ENCODE measurements at regions not wholly inside any gene's neighbourhood (a gene's known extent, or its start where the extent isn't known, plus 50 kb on each side); places are given as distances from the start of the nearest gene placed in this dataset.

DNA sequence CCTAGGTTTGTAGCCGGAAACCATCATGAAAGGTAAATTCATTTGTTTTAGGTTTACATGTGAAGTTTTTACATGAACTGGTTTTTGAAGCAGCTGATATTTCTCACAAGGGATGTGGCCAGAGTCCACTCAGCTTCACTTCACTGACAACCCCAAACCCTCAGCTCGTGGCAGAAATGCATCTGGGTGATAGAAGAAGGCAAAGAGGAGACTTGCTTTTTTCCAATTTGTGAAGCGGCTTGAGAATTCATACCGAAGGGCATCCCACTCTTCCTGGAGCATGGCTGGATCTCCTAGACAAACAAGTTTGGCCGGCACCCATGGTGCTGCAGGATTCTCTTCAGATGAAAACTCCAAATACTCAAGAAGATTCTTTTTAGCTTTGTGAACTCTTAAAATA is 392.8 kb upstream of the CNR1 start:
- no peak for DNase-seq (ENCODE audit: low read depth)
- H3K4me3 ChIP-seq (ENCODE audit: low read depth, low read length) = no peak overlapping the region
- no peak for TF ChIP-seq POLR2A (IDR thresholded peaks at IDR 0.05; ENCODE audit: extremely low read depth, insufficient read length)
- TF ChIP-seq, protein P1, sequence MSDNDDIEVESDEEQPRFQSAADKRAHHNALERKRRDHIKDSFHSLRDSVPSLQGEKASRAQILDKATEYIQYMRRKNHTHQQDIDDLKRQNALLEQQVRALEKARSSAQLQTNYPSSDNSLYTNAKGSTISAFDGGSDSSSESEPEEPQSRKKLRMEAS (IDR thresholded peaks at IDR 0.05; ENCODE audit: low read depth, low read length) = no peak

DNA sequence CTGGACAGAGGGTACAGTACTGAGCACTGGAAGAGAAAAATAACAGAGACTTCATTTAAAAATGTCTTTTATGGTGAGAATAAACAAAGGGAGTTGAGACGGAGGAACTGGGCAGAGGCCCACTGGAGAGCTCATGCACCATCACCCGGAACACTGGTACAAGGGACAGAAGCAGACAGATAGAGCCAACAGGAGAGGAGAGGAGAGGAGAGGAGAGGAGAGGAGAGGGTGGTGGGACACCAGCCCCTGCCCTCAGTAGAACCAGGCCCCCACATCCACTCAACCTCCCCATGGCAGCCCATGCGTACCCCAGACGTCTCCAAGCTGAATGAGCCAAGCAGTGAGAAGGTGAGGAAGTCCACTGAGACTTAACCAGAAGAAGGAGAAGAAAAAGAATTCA is 390.5 kb upstream of the CNR1 start:
- no peak for DNase-seq (ENCODE audit: low read depth)
- no peak for TF ChIP-seq POLR2A (IDR thresholded peaks at IDR 0.05; ENCODE audit: extremely low read depth, insufficient read length)
- TF ChIP-seq, protein P1 (IDR thresholded peaks at IDR 0.05; ENCODE audit: low read depth, low read length) = no peak
- TF ChIP-seq, protein P2, sequence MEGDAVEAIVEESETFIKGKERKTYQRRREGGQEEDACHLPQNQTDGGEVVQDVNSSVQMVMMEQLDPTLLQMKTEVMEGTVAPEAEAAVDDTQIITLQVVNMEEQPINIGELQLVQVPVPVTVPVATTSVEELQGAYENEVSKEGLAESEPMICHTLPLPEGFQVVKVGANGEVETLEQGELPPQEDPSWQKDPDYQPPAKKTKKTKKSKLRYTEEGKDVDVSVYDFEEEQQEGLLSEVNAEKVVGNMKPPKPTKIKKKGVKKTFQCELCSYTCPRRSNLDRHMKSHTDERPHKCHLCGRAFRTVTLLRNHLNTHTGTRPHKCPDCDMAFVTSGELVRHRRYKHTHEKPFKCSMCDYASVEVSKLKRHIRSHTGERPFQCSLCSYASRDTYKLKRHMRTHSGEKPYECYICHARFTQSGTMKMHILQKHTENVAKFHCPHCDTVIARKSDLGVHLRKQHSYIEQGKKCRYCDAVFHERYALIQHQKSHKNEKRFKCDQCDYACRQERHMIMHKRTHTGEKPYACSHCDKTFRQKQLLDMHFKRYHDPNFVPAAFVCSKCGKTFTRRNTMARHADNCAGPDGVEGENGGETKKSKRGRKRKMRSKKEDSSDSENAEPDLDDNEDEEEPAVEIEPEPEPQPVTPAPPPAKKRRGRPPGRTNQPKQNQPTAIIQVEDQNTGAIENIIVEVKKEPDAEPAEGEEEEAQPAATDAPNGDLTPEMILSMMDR (IDR thresholded peaks at IDR 0.05; ENCODE audit: low read depth, low read length) = no peak
- no peak for TF ChIP-seq MYC (IDR thresholded peaks at IDR 0.05; ENCODE audit: low read depth, low read length)
- no peak overlapping the region for H3K4me3 ChIP-seq (ENCODE audit: low read depth, low read length)

DNA sequence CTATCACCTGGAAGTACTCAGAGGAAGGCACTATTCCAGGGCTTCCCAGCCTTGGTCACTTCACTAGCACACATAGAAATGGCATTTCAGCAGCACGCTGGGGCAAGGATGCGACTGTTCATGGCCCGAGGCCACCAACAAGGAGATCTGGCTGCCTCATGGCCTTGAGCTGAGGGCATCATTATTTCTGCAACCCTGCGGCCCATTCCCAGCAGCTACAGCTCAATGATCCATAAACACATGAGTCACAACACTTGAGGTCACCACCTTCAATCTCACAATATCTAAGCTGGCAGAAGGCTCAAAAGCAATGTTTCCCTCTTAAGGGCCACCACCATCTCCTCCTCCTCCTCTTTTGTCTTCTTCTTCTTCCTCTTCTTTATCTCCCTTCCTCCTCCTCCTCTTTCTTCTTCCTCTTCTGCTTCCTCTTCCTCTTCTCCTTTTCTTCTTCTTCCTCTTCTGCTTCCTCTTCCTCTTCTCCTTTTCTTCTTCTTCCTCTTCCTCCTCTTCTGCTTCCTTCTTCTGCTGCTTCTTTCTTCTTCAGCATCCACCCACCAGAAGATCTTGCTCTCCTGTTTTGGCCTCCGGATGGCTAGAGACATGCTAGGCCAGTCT is 382.9 kb upstream of the CNR1 start:
- no peak overlapping the region for H3K4me3 ChIP-seq (ENCODE audit: low read depth, low read length)
- no peak for DNase-seq (ENCODE audit: low read depth)
- TF ChIP-seq, protein P1 (IDR thresholded peaks at IDR 0.05; ENCODE audit: low read depth, low read length) = no peak
- TF ChIP-seq POLR2A (IDR thresholded peaks at IDR 0.05; ENCODE audit: extremely low read depth, insufficient read length) (no peak), MYC (IDR thresholded peaks at IDR 0.05; ENCODE audit: low read depth, low read length) (no peak)
- TF ChIP-seq, protein P2 (IDR thresholded peaks at IDR 0.05; ENCODE audit: low read depth, low read length) = no peak

DNA sequence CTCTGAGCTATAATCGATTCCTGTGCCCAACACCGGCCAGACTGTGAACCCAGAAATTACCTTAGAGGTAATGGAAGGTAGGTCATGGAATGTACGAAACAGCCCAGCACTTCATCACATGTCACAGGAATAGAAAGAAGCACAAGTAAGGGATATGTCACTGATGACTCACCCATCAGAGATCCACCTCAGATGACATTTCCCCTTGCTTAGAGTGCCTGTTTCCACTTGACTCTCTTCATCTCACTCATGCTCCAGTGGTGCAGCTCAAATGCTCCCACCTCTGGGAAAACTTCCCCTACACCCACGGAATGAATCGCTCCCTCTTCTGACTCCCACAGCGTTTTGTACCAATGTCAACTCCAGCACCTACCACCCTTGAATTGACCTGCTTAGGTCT is 381.6 kb upstream of the CNR1 start:
- DNase-seq (ENCODE audit: low read depth) = no peak
- no peak overlapping the region for H3K4me3 ChIP-seq (ENCODE audit: low read depth, low read length)
- TF ChIP-seq, protein P1 (IDR thresholded peaks at IDR 0.05; ENCODE audit: low read depth, low read length) = no peak
- TF ChIP-seq, protein P2 (IDR thresholded peaks at IDR 0.05; ENCODE audit: low read depth, low read length) = no peak
- TF ChIP-seq MYC (IDR thresholded peaks at IDR 0.05; ENCODE audit: low read depth, low read length) (no peak), POLR2A (IDR thresholded peaks at IDR 0.05; ENCODE audit: extremely low read depth, insufficient read length) (no peak)

DNA sequence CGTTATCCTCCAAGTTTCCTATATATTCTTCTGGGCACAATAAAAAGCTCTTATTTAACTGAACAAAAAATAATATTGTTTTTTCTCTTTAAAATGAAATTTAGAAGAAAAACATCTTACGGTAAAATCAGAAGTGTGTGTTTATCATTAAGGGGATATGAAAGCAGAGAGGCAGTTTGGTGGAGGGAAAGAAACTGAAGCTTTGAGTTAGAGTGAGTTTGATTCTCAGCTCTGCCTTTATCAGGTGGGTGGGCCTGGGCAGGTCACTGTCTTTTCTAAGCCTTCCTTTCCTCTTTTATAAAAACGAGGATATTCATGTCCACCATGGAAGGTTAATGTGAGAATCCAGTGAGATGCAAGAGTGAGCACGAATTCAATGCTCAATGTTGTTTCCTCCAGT is 379.8 kb upstream of the CNR1 start:
- TF ChIP-seq, protein P1 (IDR thresholded peaks at IDR 0.05; ENCODE audit: low read depth, low read length) = no peak
- no peak for TF ChIP-seq MYC (IDR thresholded peaks at IDR 0.05; ENCODE audit: low read depth, low read length)
- TF ChIP-seq, protein P2 (IDR thresholded peaks at IDR 0.05; ENCODE audit: low read depth, low read length) = no peak
- TF ChIP-seq POLR2A (IDR thresholded peaks at IDR 0.05; ENCODE audit: extremely low read depth, insufficient read length) = no peak
- no peak for DNase-seq (ENCODE audit: low read depth)
- no peak overlapping the region for H3K4me3 ChIP-seq (ENCODE audit: low read depth, low read length)

DNA sequence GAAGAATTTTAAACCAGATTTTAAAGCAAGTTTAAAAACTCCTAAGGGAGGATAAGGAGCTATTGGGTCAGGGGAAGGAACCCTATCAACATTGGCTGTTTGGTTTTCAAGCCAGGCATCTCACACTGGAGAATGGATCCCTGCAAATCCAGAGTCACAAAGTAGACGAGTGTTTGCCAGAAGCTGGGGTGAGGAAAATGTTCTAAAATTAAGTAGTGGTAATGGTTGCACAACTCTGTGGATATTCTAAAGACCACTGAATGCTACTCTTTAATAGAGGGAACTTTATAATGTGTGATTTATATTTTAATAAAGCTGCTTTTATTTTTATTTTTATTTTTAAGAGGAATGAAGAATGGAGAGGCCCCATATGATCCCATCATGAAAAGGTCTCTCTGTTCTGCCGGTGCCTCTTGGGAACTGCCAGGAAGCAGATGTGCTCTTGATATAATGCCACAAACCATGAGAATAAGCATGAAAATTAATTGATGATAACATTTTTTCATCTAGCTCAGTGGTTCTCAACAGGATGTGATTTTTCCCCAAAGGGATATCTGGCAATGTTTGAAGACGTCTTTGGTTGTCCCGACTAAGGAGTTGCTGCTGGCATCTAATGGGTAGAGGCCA is 379.0 kb upstream of the CNR1 start:
- TF ChIP-seq MYC (IDR thresholded peaks at IDR 0.05; ENCODE audit: low read depth, low read length) = no peak
- no peak for TF ChIP-seq POLR2A (IDR thresholded peaks at IDR 0.05; ENCODE audit: extremely low read depth, insufficient read length)
- TF ChIP-seq, protein P1 (IDR thresholded peaks at IDR 0.05; ENCODE audit: low read depth, low read length) = no peak
- DNase-seq (ENCODE audit: low read depth) = no peak

More for the DNA sequence above, 379.0 kb upstream of the CNR1 start:
- no peak overlapping the region for H3K4me3 ChIP-seq (ENCODE audit: low read depth, low read length)
